ENCODE measurements at regions not wholly inside any gene's neighbourhood (a gene's known extent, or its start where the extent isn't known, plus 50 kb on each side); places are given as distances from the start of the nearest gene placed in this dataset.

- no peak overlapping the region for H2AFZ ChIP-seq (ENCODE audit: insufficient read depth, low read depth, low read length, poor library complexity, severe bottlenecking)
- POLR2A ChIA-PET: no interaction called here
- WGBS (ENCODE audit: insufficient coverage): no CpG with 5 or more reads among the region's 1 CpG
- Mint-ChIP-seq H3K27ac (no peak overlapping the region), H3K4me3 (no peak overlapping the region), H3K9me3 (ENCODE audit: insufficient read depth) (peaks cover 7% of the 10 kb centered on the region), H3K27me3 (no peaks in the 10 kb centered on the region), H3K4me1 (no peaks in the 10 kb centered on the region)
- no peak overlapping the region for H3K4me3 ChIP-seq (ENCODE audit: control extremely low read depth in 1 of 5, extremely low read depth in 1 of 5, insufficient read depth in 1 of 5, low read depth in 2 of 5, low read length in 4 of 5)
- intact Hi-C loops (cut with micrococcal nuclease): no loop called here
- H3K9ac ChIP-seq (ENCODE audit: low read length): no peak overlapping the region
- no peak overlapping the region for H3K27ac ChIP-seq (ENCODE audit: low read length in 2 of 2)
- no peaks in the 10 kb centered on the region for H3K36me3 ChIP-seq (replicated peaks in 1 of 2; ENCODE audit: control extremely low read depth in 1 of 2, control insufficient read depth in 1 of 2, extremely low read depth in 1 of 2, insufficient read depth in 2 of 2, low read length in 1 of 2)
- DNase-seq (no peak), ATAC-seq (ENCODE audit: low read depth) (no peak)
- no peaks in the 10 kb centered on the region for H3K4me1 ChIP-seq (ENCODE audit: control insufficient read depth in 2 of 2, insufficient read depth in 2 of 2, low read length in 2 of 2)
- H3K79me2 ChIP-seq (ENCODE audit: control insufficient read depth, insufficient read depth, low read length): no peaks in the 10 kb centered on the region
- no peaks in the 10 kb centered on the region for H3K27me3 ChIP-seq (replicated peaks in 1 of 4; ENCODE audit: control extremely low read depth in 1 of 4, control insufficient read depth in 3 of 4, insufficient read depth in 4 of 4, low read length in 3 of 4)
- H4K20me1 ChIP-seq (ENCODE audit: control insufficient read depth, insufficient read depth, low read length, poor library complexity, severe bottlenecking): no peaks in the 10 kb centered on the region
- no peaks in the 10 kb centered on the region for H3K9me3 ChIP-seq (ENCODE audit: control extremely low read depth in 1 of 3, control insufficient read depth in 2 of 3, insufficient read depth in 1 of 3, low read length in 2 of 3)
- H3K4me2 ChIP-seq (replicated peaks; ENCODE audit: low read depth, low read length, poor library complexity, severe bottlenecking): no peak overlapping the region
- CTCF ChIA-PET: no interaction called here
- no peak for TF ChIP-seq CTCF (IDR thresholded peaks at IDR 0.05)
- no peak for TF ChIP-seq EZH2 (IDR thresholded peaks at IDR 0.05; ENCODE audit: borderline replicate concordance, insufficient read depth, low read depth, low read length, poor library complexity, severe bottlenecking)
Measured at GRCh38 chr2:107308835-107309234, 422.9 kb upstream of the ST6GAL2 start.

GRCh38 chr2:107312240-107312639, 426.3 kb upstream of the ST6GAL2 start:
- Mint-ChIP-seq H3K9me3 (ENCODE audit: insufficient read depth) (peaks cover 7% of the 10 kb centered on the region), H3K27ac (no peak overlapping the region), H3K27me3 (no peaks in the 10 kb centered on the region), H3K4me1 (no peaks in the 10 kb centered on the region), H3K4me3 (no peak overlapping the region)
- ChIA-PET POLR2A (no interaction called here), CTCF (no interaction called here)
- H3K36me3 ChIP-seq (replicated peaks in 1 of 2; ENCODE audit: control extremely low read depth in 1 of 2, control insufficient read depth in 1 of 2, extremely low read depth in 1 of 2, insufficient read depth in 2 of 2, low read length in 1 of 2): no peaks in the 10 kb centered on the region
- intact Hi-C loops (cut with micrococcal nuclease): no loop called here
- H3K79me2 ChIP-seq (ENCODE audit: control insufficient read depth, insufficient read depth, low read length): no peaks in the 10 kb centered on the region
- H3K9me3 ChIP-seq (ENCODE audit: control extremely low read depth in 1 of 3, control insufficient read depth in 2 of 3, insufficient read depth in 1 of 3, low read length in 2 of 3): no peaks in the 10 kb centered on the region
- no peak overlapping the region for H2AFZ ChIP-seq (ENCODE audit: insufficient read depth, low read depth, low read length, poor library complexity, severe bottlenecking)
- no peaks in the 10 kb centered on the region for H3K27me3 ChIP-seq (replicated peaks in 1 of 4; ENCODE audit: control extremely low read depth in 1 of 4, control insufficient read depth in 3 of 4, insufficient read depth in 4 of 4, low read length in 3 of 4)
- no CpG with 5 or more reads among the region's 4 CpGs for WGBS (ENCODE audit: insufficient coverage)
- H3K4me1 ChIP-seq (ENCODE audit: control insufficient read depth in 2 of 2, insufficient read depth in 2 of 2, low read length in 2 of 2): no peaks in the 10 kb centered on the region
- H3K27ac ChIP-seq (ENCODE audit: low read length in 2 of 2): no peak overlapping the region
- DNase-seq (no peak), ATAC-seq (ENCODE audit: low read depth) (no peak)
- H3K9ac ChIP-seq (ENCODE audit: low read length): no peak overlapping the region
- no peak overlapping the region for H3K4me3 ChIP-seq (ENCODE audit: control extremely low read depth in 1 of 5, extremely low read depth in 1 of 5, insufficient read depth in 1 of 5, low read depth in 2 of 5, low read length in 4 of 5)
- no peak for TF ChIP-seq CTCF (IDR thresholded peaks at IDR 0.05)
- no peak for TF ChIP-seq EZH2 (IDR thresholded peaks at IDR 0.05; ENCODE audit: borderline replicate concordance, insufficient read depth, low read depth, low read length, poor library complexity, severe bottlenecking)
- no peaks in the 10 kb centered on the region for H4K20me1 ChIP-seq (ENCODE audit: control insufficient read depth, insufficient read depth, low read length, poor library complexity, severe bottlenecking)
- H3K4me2 ChIP-seq (replicated peaks; ENCODE audit: low read depth, low read length, poor library complexity, severe bottlenecking): no peak overlapping the region

Measured in B cell (primary cell).